ENCODE measurements at regions not wholly inside any gene's neighbourhood (a gene's known extent, or its start where the extent isn't known, plus 50 kb on each side); places are given as distances from the start of the nearest gene placed in this dataset.

- Histone ChIP-seq H3K27ac (ENCODE audit: low read depth, low read length, severe bottlenecking) (no peak overlapping the region), H3K9me3 (ENCODE audit: control insufficient read depth, low read length) (no peaks in the 10 kb centered on the region), H3K4me1 (ENCODE audit: control insufficient read depth, insufficient read depth, low read length, poor library complexity, severe bottlenecking) (no peaks in the 10 kb centered on the region), H3K36me3 (ENCODE audit: control insufficient read depth, insufficient read depth, low read length) (no peaks in the 10 kb centered on the region), H3K4me3 (ENCODE audit: extremely low read depth, insufficient read depth, low read length, poor library complexity, severe bottlenecking) (no peak overlapping the region)
- WGBS, 2 experiments (ENCODE audit: insufficient coverage in 2 of 2) = 100% methylated on average over 1 of the region's 2 CpGs
Measured at GRCh38 chr5:108625654-108626053, 122.0 kb upstream of the FER start.

- no peaks in the 10 kb centered on the region for H3K9me3 ChIP-seq (ENCODE audit: control insufficient read depth, low read length)
- H3K4me1 ChIP-seq (ENCODE audit: control insufficient read depth, insufficient read depth, low read length, poor library complexity, severe bottlenecking) = no peaks in the 10 kb centered on the region
- no peaks in the 10 kb centered on the region for H3K36me3 ChIP-seq (ENCODE audit: control insufficient read depth, insufficient read depth, low read length)
- no peak overlapping the region for H3K4me3 ChIP-seq (ENCODE audit: extremely low read depth, insufficient read depth, low read length, poor library complexity, severe bottlenecking)
- H3K27ac ChIP-seq (ENCODE audit: low read depth, low read length, severe bottlenecking) = no peak overlapping the region
Measured at GRCh38 chr5:108623826-108624225, 123.9 kb upstream of the FER start.

GRCh38 chr5:108620516-108620915 is 127.2 kb upstream of the FER start:
- peaks cover 6% of the 10 kb centered on the region for H3K4me1 ChIP-seq (ENCODE audit: control insufficient read depth, insufficient read depth, low read length, poor library complexity, severe bottlenecking)
- no peak overlapping the region for H3K4me3 ChIP-seq (ENCODE audit: extremely low read depth, insufficient read depth, low read length, poor library complexity, severe bottlenecking)
- no peak overlapping the region for H3K27ac ChIP-seq (ENCODE audit: low read depth, low read length, severe bottlenecking)
- H3K9me3 ChIP-seq (ENCODE audit: control insufficient read depth, low read length) = no peaks in the 10 kb centered on the region
- H3K36me3 ChIP-seq (ENCODE audit: control insufficient read depth, insufficient read depth, low read length) = no peaks in the 10 kb centered on the region
- WGBS, 2 experiments (ENCODE audit: insufficient coverage in 2 of 2) = 86 to 92% methylated on average over 3 to 4 of the region's 6 CpGs

GRCh38 chr5:108619815-108620214 is 127.9 kb upstream of the FER start:
- no peak overlapping the region for H3K4me3 ChIP-seq (ENCODE audit: extremely low read depth, insufficient read depth, low read length, poor library complexity, severe bottlenecking)
- no peaks in the 10 kb centered on the region for H3K9me3 ChIP-seq (ENCODE audit: control insufficient read depth, low read length)
- H3K27ac ChIP-seq (ENCODE audit: low read depth, low read length, severe bottlenecking) = no peak overlapping the region
- H3K36me3 ChIP-seq (ENCODE audit: control insufficient read depth, insufficient read depth, low read length) = no peaks in the 10 kb centered on the region
- WGBS, 2 experiments (ENCODE audit: insufficient coverage in 2 of 2) = 95 to 97% methylated on average over 10 of the region's 10 CpGs
- peaks cover 6% of the 10 kb centered on the region for H3K4me1 ChIP-seq (ENCODE audit: control insufficient read depth, insufficient read depth, low read length, poor library complexity, severe bottlenecking)

- Histone ChIP-seq H3K9me3 (ENCODE audit: control insufficient read depth, low read length) (peaks cover 4% of the 10 kb centered on the region), H3K36me3 (ENCODE audit: control insufficient read depth, insufficient read depth, low read length) (no peaks in the 10 kb centered on the region), H3K4me3 (ENCODE audit: extremely low read depth, insufficient read depth, low read length, poor library complexity, severe bottlenecking) (no peak overlapping the region), H3K27ac (ENCODE audit: low read depth, low read length, severe bottlenecking) (no peak overlapping the region), H3K4me1 (ENCODE audit: control insufficient read depth, insufficient read depth, low read length, poor library complexity, severe bottlenecking) (peaks cover 6% of the 10 kb centered on the region)
- 80 to 94% methylated on average over 3 of the region's 8 CpGs for WGBS, 2 experiments (ENCODE audit: insufficient coverage in 2 of 2)
Measured at GRCh38 chr5:108617467-108618435, 129.9 kb upstream of the FER start.

- Histone ChIP-seq H3K4me3 (ENCODE audit: extremely low read depth, insufficient read depth, low read length, poor library complexity, severe bottlenecking) (no peak overlapping the region), H3K36me3 (ENCODE audit: control insufficient read depth, insufficient read depth, low read length) (no peaks in the 10 kb centered on the region), H3K4me1 (ENCODE audit: control insufficient read depth, insufficient read depth, low read length, poor library complexity, severe bottlenecking) (peaks cover 6% of the 10 kb centered on the region), H3K9me3 (ENCODE audit: control insufficient read depth, low read length) (peaks cover 4% of the 10 kb centered on the region), H3K27ac (ENCODE audit: low read depth, low read length, severe bottlenecking) (no peak overlapping the region)
- WGBS, 2 experiments (ENCODE audit: insufficient coverage in 2 of 2) = no CpG with 5 or more reads among the region's 2 CpGs
Measured at GRCh38 chr5:108615216-108615615, 132.5 kb upstream of the FER start.

GRCh38 chr5:108607421-108607820 is 140.3 kb upstream of the FER start:
- Histone ChIP-seq H3K4me1 (ENCODE audit: control insufficient read depth, insufficient read depth, low read length, poor library complexity, severe bottlenecking) (no peaks in the 10 kb centered on the region), H3K9me3 (ENCODE audit: control insufficient read depth, low read length) (no peaks in the 10 kb centered on the region), H3K4me3 (ENCODE audit: extremely low read depth, insufficient read depth, low read length, poor library complexity, severe bottlenecking) (no peak overlapping the region), H3K27ac (ENCODE audit: low read depth, low read length, severe bottlenecking) (no peak overlapping the region), H3K36me3 (ENCODE audit: control insufficient read depth, insufficient read depth, low read length) (no peaks in the 10 kb centered on the region)
- no CpG with 5 or more reads among the region's 1 CpG for WGBS, 2 experiments (ENCODE audit: insufficient coverage in 2 of 2)

GRCh38 chr5:108606185-108606584 is 141.5 kb upstream of the FER start:
- Histone ChIP-seq H3K4me1 (ENCODE audit: control insufficient read depth, insufficient read depth, low read length, poor library complexity, severe bottlenecking) (no peaks in the 10 kb centered on the region), H3K4me3 (ENCODE audit: extremely low read depth, insufficient read depth, low read length, poor library complexity, severe bottlenecking) (no peak overlapping the region), H3K9me3 (ENCODE audit: control insufficient read depth, low read length) (no peaks in the 10 kb centered on the region), H3K27ac (ENCODE audit: low read depth, low read length, severe bottlenecking) (no peak overlapping the region), H3K36me3 (ENCODE audit: control insufficient read depth, insufficient read depth, low read length) (no peaks in the 10 kb centered on the region)

GRCh38 chr5:108602830-108603229 is 144.9 kb upstream of the FER start:
- Histone ChIP-seq H3K9me3 (ENCODE audit: control insufficient read depth, low read length) (no peaks in the 10 kb centered on the region), H3K4me3 (ENCODE audit: extremely low read depth, insufficient read depth, low read length, poor library complexity, severe bottlenecking) (no peak overlapping the region), H3K36me3 (ENCODE audit: control insufficient read depth, insufficient read depth, low read length) (no peaks in the 10 kb centered on the region), H3K27ac (ENCODE audit: low read depth, low read length, severe bottlenecking) (no peak overlapping the region), H3K4me1 (ENCODE audit: control insufficient read depth, insufficient read depth, low read length, poor library complexity, severe bottlenecking) (no peaks in the 10 kb centered on the region)
- no CpG with 5 or more reads among the region's 1 CpG for WGBS, 2 experiments (ENCODE audit: insufficient coverage in 2 of 2)

GRCh38 chr5:108590799-108591198 is 156.9 kb upstream of the FER start:
- Histone ChIP-seq H3K9me3 (ENCODE audit: control insufficient read depth, low read length) (no peaks in the 10 kb centered on the region), H3K4me3 (ENCODE audit: extremely low read depth, insufficient read depth, low read length, poor library complexity, severe bottlenecking) (no peak overlapping the region), H3K27ac (ENCODE audit: low read depth, low read length, severe bottlenecking) (no peak overlapping the region), H3K4me1 (ENCODE audit: control insufficient read depth, insufficient read depth, low read length, poor library complexity, severe bottlenecking) (no peaks in the 10 kb centered on the region), H3K36me3 (ENCODE audit: control insufficient read depth, insufficient read depth, low read length) (no peaks in the 10 kb centered on the region)
- WGBS, 2 experiments (ENCODE audit: insufficient coverage in 2 of 2) = 100% methylated on average over 1 of the region's 2 CpGs; no CpG with 5 or more reads in 1 of the 2 experiments

- no peaks in the 10 kb centered on the region for H3K36me3 ChIP-seq (ENCODE audit: control insufficient read depth, insufficient read depth, low read length)
- no peaks in the 10 kb centered on the region for H3K4me1 ChIP-seq (ENCODE audit: control insufficient read depth, insufficient read depth, low read length, poor library complexity, severe bottlenecking)
- H3K27ac ChIP-seq (ENCODE audit: low read depth, low read length, severe bottlenecking) = no peak overlapping the region
- H3K9me3 ChIP-seq (ENCODE audit: control insufficient read depth, low read length) = no peaks in the 10 kb centered on the region
- H3K4me3 ChIP-seq (ENCODE audit: extremely low read depth, insufficient read depth, low read length, poor library complexity, severe bottlenecking) = no peak overlapping the region
- WGBS, 2 experiments (ENCODE audit: insufficient coverage in 2 of 2) = no CpG with 5 or more reads among the region's 2 CpGs
Measured at GRCh38 chr5:108588323-108588722, 159.4 kb upstream of the FER start.

All from mesodermal cell (in vitro differentiated cells).